IMR-90 (cell line): ENCODE measurements at regions not wholly inside any gene's neighbourhood (a gene's known extent, or its start where the extent isn't known, plus 50 kb on each side); places are given as distances from the start of the nearest gene placed in this dataset.

Source experiments
- ATAC-seq: fragments of 200-7000 bp; cut with Tn5 transposase; 2 replicates; pipeline ENCODE4 v1.9.1; 2020; ENCODE audit warnings: low read depth, mild to moderate bottlenecking, moderate library complexity
- BruUV-seq: library from RNA; stranded (reverse); fragments of 400-500 nt; replicated peaks from 2 replicates; lab custom pipeline; 2021; lab: Mats Ljungman, UMichigan
- CTCF ChIA-PET: fragments of 300-600 bp; formaldehyde crosslinking; extraction: SDS; loops from one replicate; lab custom pipeline; 2021; ENCODE audit warnings: antibody characterized with exemption; lab: Yijun Ruan, JAX
- POLR2A ChIA-PET: fragments of 300-600 bp; sonication (Branson Sonifier 250); formaldehyde crosslinking; loops from one replicate; lab custom pipeline; 2022; ENCODE audit warnings: antibody characterized with exemption; ENCODE audit not compliant: unreplicated experiment; lab: Charles Lee
- DNase-seq: peaks from one replicate; pipeline ENCODE4 v3.0.0; 2013
- H2AFZ ChIP-seq: replicated peaks from 2 replicates; pipeline ENCODE3; 2013; ENCODE audit warnings: low read length, mild to moderate bottlenecking; ENCODE audit not compliant: poor library complexity
- H2AK5ac ChIP-seq: 2 replicates; pipeline ENCODE4 v1.6.1; 2013; ENCODE audit warnings: low read depth, low read length, inconsistent platforms
- H2AK9ac ChIP-seq: replicated peaks from 2 replicates; pipeline ENCODE3; 2013; ENCODE audit warnings: mild to moderate bottlenecking, low read depth, low read length, moderate library complexity; ENCODE audit not compliant: poor library complexity
- H2BK120ac ChIP-seq: 2 replicates; pipeline ENCODE4 v1.6.1; 2013; ENCODE audit warnings: low read depth, low read length, inconsistent platforms
- H2BK15ac ChIP-seq: 3 replicates; pipeline ENCODE4 v1.6.1; 2013; ENCODE audit warnings: low read depth, low read length, inconsistent platforms
- H2BK20ac ChIP-seq: 2 replicates; pipeline ENCODE4 v1.6.1; 2013; ENCODE audit warnings: low read depth, mild to moderate bottlenecking, inconsistent platforms, low read length, moderate library complexity
- H2BK5ac ChIP-seq: 2 replicates; pipeline ENCODE4 v1.6.1; 2013; ENCODE audit warnings: mild to moderate bottlenecking, low read depth, low read length, inconsistent platforms; ENCODE audit not compliant: poor library complexity, severe bottlenecking
- H3K14ac ChIP-seq: replicated peaks from 2 replicates; pipeline ENCODE4 v1.6.1; 2013; ENCODE audit warnings: low read depth, low read length, inconsistent platforms
- H3K18ac ChIP-seq: 2 replicates; pipeline ENCODE4 v1.6.1; 2013; ENCODE audit warnings: low read depth, low read length, control low read depth
- H3K23ac ChIP-seq: 2 replicates; pipeline ENCODE4 v1.6.1; 2013; ENCODE audit warnings: low read depth, low read length, inconsistent platforms
- H3K27ac ChIP-seq: 2 replicates; pipeline ENCODE4 v1.5.1; 2013; ENCODE audit warnings: mild to moderate bottlenecking, control low read depth, low read length; ENCODE audit not compliant: insufficient read depth
- H3K27me3 ChIP-seq: 2 replicates; pipeline ENCODE4 v1.6.1; 2013; ENCODE audit warnings: low read length; ENCODE audit not compliant: control insufficient read depth, insufficient read depth
- H3K36me3 ChIP-seq: 2 replicates; pipeline ENCODE4 v1.6.1; 2013; ENCODE audit warnings: low read length, mixed read lengths; ENCODE audit not compliant: control insufficient read depth, insufficient read depth
- H3K4ac ChIP-seq: 2 replicates; pipeline ENCODE4 v1.6.1; 2013; ENCODE audit warnings: low read depth, low read length, inconsistent platforms
- H3K4me1 ChIP-seq: 2 replicates; pipeline ENCODE4 v1.6.1; 2013; ENCODE audit warnings: low read length, mixed read lengths; ENCODE audit not compliant: control insufficient read depth, insufficient read depth
- H3K4me2 ChIP-seq: 2 replicates; pipeline ENCODE4 v1.6.1; 2013; ENCODE audit warnings: low read depth, mild to moderate bottlenecking, control low read depth, low read length, moderate library complexity
- H3K4me3 ChIP-seq: 2 replicates; pipeline ENCODE4 v1.5.1; 2013; ENCODE audit warnings: low read depth, mild to moderate bottlenecking, control low read depth, low read length, moderate library complexity; ENCODE audit not compliant: insufficient read depth
- H3K56ac ChIP-seq: 2 replicates; pipeline ENCODE4 v1.6.1; 2013; ENCODE audit warnings: low read length, inconsistent platforms; ENCODE audit not compliant: insufficient read depth; ENCODE audit errors: extremely low read depth
- H3K79me1 ChIP-seq, 2 experiments: 2 replicates each; pipeline ENCODE4 v1.6.1; 2013; ENCODE audit warnings: low read length in 2 of 2, inconsistent platforms in 1 of 2, low read depth in 1 of 2
- H3K9ac ChIP-seq: 2 replicates; pipeline ENCODE4 v1.6.1; 2013; ENCODE audit warnings: low read depth, low read length, control low read depth
- H3K9me1 ChIP-seq: 2 replicates; pipeline ENCODE4 v1.6.1; 2013; ENCODE audit warnings: low read length, inconsistent platforms; ENCODE audit not compliant: insufficient read depth
- H3K9me3 ChIP-seq: 2 replicates; pipeline ENCODE4 v1.6.1; 2013; ENCODE audit warnings: low read length; ENCODE audit not compliant: control insufficient read depth, insufficient read depth
- H4K20me1 ChIP-seq: 2 replicates; pipeline ENCODE4 v1.6.1; 2013; ENCODE audit warnings: low read length, inconsistent platforms; ENCODE audit not compliant: insufficient read depth
- H4K5ac ChIP-seq: 2 replicates; pipeline ENCODE4 v1.6.1; 2013; ENCODE audit warnings: mild to moderate bottlenecking, low read depth, low read length, control low read depth
- H4K8ac ChIP-seq, 2 experiments: 2 replicates each; pipeline ENCODE4 v1.6.1; 2013; ENCODE audit warnings: low read depth in 2 of 2, low read length in 2 of 2, control low read depth in 1 of 2, inconsistent platforms in 1 of 2
- H4K91ac ChIP-seq: 2 replicates; pipeline ENCODE4 v1.6.1; 2013; ENCODE audit warnings: low read depth, low read length, inconsistent platforms; ENCODE audit not compliant: insufficient read depth
- BHLHE40 ChIP-seq: fragments of 150-350 bp; IDR thresholded peaks from 2 replicates; pipeline ENCODE4 v1.6.1; 2016; ENCODE audit warnings: mild to moderate bottlenecking, low read depth, low read length
- CEBPB ChIP-seq: IDR thresholded peaks from 2 replicates; pipeline ENCODE4 v1.6.1; 2012; ENCODE audit warnings: low read depth, low read length, improper control_type of control experiment
- WGBS, 2 experiments: methylation state at CpG; one replicate each; pipeline versions ENCODE4 v1.1.5 to v1.1.7; 2013; ENCODE audit warnings: missing lambda C conversion rate in 2 of 2; ENCODE audit not compliant: insufficient read length in 1 of 2; ENCODE audit errors: extremely low coverage in 2 of 2; 5-methylcytosine and 5-hydroxymethylcytosine counted together
- dilution Hi-C: fragments of 300-500 bp; cut with HindIII; formaldehyde crosslinking; loops from one replicate; pipeline ENCODE4 v1.14.3; 2018; ENCODE audit warnings: low sequenced_read_pairs; ENCODE audit not compliant: unreplicated experiment
- in situ Hi-C: fragments of 300-500 bp; cut with MboI; formaldehyde crosslinking; loops from 3 replicates; pipeline ENCODE4 v1.14.3; 2019; ENCODE audit warnings: low sequenced_read_pairs, inconsistent platforms, mixed read lengths
- intact Hi-C: fragments of 100-400 bp; cut with micrococcal nuclease; formaldehyde crosslinking; loops from 2 replicates; pipeline ENCODE4 v1.10.0; 2022

DNA sequence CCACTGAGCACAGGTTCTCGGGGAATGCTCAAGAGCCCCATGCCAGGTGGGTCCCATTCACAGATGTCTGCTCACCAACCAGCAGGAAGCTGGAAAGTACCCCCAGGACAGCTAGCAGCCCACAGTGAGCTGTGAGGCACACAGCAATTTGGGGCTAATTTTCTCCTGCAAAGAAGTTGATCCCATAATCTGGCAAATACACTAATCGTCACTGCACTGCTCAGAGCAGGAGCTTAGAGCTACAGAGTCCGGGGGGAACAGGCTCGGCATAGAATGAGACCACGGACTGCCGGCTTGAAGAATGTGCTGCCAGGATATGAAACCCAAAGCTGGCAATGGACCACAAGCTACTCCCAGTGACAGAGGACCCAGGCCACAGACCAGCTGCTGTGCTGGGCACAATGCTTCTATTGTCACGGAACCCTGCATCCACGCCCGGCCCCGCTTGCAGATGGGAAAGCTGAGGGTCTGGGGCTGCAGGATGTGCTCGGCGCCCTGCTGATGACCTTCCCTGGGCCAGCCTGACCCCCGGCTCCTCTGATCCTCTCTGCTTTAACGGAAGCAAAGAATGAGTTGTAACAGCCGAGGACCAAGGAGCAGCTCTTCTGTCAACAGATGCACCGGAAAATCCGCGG lies 239.7 kb downstream of the CTTN start:
- H4K8ac ChIP-seq = no peak overlapping the region
- H4K5ac ChIP-seq = no peak overlapping the region
- H4K91ac ChIP-seq = no peak overlapping the region
- H2AK9ac ChIP-seq = no peak overlapping the region
- WGBS, 2 experiments = 34% methylated on average over 8 of the region's 18 CpGs; no CpG with 5 or more reads in 1 of the 2 experiments
- H3K14ac ChIP-seq = no peak overlapping the region
- no peak overlapping the region for H3K56ac ChIP-seq
- no peaks in the 10 kb centered on the region for H3K4me1 ChIP-seq
- H2AFZ ChIP-seq = peak overlapping the region; percentile 11
- no peak overlapping the region for H2BK15ac ChIP-seq
- H3K79me1 ChIP-seq = no peaks in the 10 kb centered on the region
- H3K4me3 ChIP-seq = no peak overlapping the region
- no peaks in the 10 kb centered on the region; the same call in 1 of the 2 replicates for H3K27me3 ChIP-seq
- no peak for TF ChIP-seq CEBPB
- TF ChIP-seq BHLHE40 = no peak
- no peak overlapping the region for H3K4ac ChIP-seq
- H3K18ac ChIP-seq = no peak overlapping the region
- H3K9me1 ChIP-seq = 0 out of 2 replicates have a peak, but pooled peaks cover 2% of the 10 kb centered on the region
- H3K4me2 ChIP-seq = no peak overlapping the region
- H3K27ac ChIP-seq = no peak overlapping the region
- no peak overlapping the region for H3K23ac ChIP-seq
- H3K9ac ChIP-seq = no peak overlapping the region
- no peak overlapping the region for H2BK5ac ChIP-seq
- CTCF ChIA-PET = no interaction called here
- in situ Hi-C loops (no loop called here), intact Hi-C loops (no loop called here), dilution Hi-C loops (no loop called here)
- no peak for ATAC-seq
- no peaks in the 10 kb centered on the region for H3K36me3 ChIP-seq
- H3K9me3 ChIP-seq = no peaks in the 10 kb centered on the region
- no peak overlapping the region for H2AK5ac ChIP-seq
- POLR2A ChIA-PET = no interaction called here
- H4K20me1 ChIP-seq = no peaks in the 10 kb centered on the region; the same call in 1 of the 2 replicates
- DNase-seq = no peak
- H2BK120ac ChIP-seq = no peak overlapping the region
- BruUV-seq = no TSS peak
- no peak overlapping the region for H2BK20ac ChIP-seq
